ENCODE measurements at regions not wholly inside any gene's neighbourhood (a gene's known extent, or its start where the extent isn't known, plus 50 kb on each side); places are given as distances from the start of the nearest gene placed in this dataset.
"Not testable (repeated sequence)": the region's sequence is repeated elsewhere in the genome, so short reads cannot be mapped to it uniquely, and the experiment has no call there.

GRCh38 chr14:21787242-21787641 lies 113.6 kb upstream of the OR4E1 start:
- not testable (repeated sequence) for DNase-seq (ENCODE audit: low read depth)

- DNase-seq (ENCODE audit: low read depth), result no peak
Observed at GRCh38 chr14:21781543-21781942, 107.9 kb upstream of the OR4E1 start.

GRCh38 chr14:21780429-21781084 lies 106.9 kb upstream of the OR4E1 start:
- no peak for DNase-seq (ENCODE audit: low read depth)

DNA sequence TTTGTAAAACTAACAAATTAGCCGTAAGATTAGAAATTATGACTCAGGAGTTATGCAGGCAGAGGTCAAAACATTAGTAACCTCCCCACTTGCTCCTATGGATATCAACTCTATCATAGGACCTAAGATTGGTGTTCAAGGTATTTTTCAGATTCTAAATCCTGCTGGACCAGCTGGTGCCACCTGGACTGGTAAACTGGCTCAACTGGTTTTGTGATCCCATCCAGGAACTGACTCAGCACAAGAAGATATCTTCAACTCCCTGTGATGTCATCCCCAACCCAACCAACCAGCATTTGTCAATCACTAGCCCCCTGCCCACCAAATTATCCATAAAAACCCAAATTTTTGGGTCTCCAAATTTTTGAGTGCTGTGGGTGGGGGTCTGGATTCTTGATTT lies 98.1 kb upstream of the OR4E1 start:
- no peak for DNase-seq (ENCODE audit: low read depth)

DNA sequence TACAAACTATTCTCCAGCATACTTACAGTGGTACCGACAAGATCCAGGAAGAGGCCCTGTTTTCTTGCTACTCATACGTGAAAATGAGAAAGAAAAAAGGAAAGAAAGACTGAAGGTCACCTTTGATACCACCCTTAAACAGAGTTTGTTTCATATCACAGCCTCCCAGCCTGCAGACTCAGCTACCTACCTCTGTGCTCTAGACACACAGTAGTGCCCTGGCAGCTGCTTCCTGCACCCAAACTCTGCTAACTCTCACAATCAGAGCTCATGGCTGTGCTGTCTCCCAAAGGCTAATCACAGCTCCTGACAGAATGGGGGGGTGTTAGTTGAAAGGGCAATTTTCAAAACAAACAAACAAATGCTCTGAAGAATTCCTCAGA lies 95.2 kb upstream of the OR4E1 start:
- DNase-seq (ENCODE audit: low read depth), result no peak

DNA sequence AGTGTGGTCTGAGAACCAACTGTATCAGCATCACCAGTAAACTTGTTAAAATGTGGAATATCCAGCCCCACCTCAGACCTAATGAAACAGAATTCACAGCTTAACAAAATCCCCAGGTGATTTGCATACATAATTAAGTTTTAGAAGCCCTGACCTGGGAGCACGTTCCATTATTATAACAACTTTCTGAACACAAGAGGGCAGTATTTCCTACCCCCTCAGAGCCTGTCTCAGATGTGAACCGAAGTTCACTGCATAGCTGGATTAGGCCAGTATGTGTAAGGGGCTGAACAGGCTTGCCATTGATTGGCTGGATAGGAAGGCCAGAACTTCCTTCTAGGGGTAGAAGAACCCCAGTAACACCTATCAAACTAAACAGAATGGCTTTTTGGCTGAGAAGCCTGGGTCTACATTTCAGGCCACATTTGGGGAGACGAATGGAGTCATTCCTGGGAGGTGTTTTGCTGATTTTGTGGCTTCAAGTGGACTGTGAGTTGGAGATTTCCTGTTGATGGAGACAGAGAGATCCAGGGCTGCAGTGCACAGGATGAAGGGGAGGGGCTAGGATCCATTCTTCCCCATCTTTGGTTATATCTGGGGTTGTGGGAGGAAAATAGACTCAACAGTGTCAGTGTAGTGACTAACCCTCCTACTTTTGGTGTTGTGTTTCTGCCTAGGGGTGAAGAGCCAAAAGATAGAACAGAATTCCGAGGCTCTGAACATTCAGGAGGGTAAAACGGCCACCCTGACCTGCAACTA lies 94.7 kb upstream of the OR4E1 start:
- peak; percentile 18 for DNase-seq (ENCODE audit: low read depth)

- not testable (repeated sequence) for DNase-seq (ENCODE audit: low read depth)
Observed at GRCh38 chr14:21760360-21760759, 86.7 kb upstream of the OR4E1 start.

GRCh38 chr14:21749306-21749868 lies 75.8 kb upstream of the OR4E1 start:
- DNase-seq (ENCODE audit: low read depth), result no peak

GRCh38 chr14:21748869-21749303 lies 75.3 kb upstream of the OR4E1 start:
- DNase-seq (ENCODE audit: low read depth), result peak; percentile 48

- DNase-seq (ENCODE audit: low read depth), result no peak
Observed at GRCh38 chr14:21735639-21736307, 62.2 kb upstream of the OR4E1 start.

DNA sequence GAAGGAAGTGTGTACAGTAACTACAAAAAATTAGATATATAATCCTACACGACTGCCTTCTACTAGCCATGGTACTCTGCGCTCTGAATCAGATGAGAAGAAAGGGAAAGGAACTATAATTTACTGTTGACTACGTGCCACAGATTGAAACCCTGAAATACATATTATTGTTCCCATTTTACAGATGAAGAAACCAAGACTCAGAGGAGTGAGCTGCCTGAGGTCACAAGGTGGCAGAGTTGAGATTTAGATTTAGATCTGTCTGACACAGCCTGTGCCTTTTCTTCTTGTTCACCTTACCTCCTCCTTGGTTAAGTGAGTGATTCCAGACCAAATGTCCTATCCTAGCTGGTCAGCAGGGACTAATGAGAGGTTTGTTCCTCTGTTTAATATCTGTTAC lies 61.6 kb upstream of the OR4E1 start:
- DNase-seq (ENCODE audit: low read depth), result no peak

GRCh38 chr14:21734457-21735074 lies 60.9 kb upstream of the OR4E1 start:
- peak; percentile 51 for DNase-seq (ENCODE audit: low read depth)

- DNase-seq (ENCODE audit: low read depth), result no peak
Observed at GRCh38 chr14:21729703-21730233, 56.1 kb upstream of the OR4E1 start.

DNA sequence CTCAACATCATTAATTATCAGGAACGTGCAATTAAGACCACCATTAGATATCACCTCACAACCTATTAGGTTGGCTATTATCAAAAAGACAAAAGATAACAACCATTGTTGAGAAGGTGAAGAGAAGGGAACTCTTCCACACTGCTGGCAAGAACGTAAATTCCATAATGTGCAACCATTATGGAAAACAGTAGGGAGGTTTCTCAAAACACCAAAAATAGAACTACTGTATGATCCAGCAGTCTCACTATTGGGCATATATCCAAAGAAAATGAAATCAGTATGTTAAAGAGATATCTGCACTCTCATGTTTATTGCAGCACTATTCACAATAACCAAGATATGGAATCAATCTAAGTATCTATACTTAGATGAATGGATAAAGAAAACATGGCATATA lies 51.6 kb upstream of the OR4E1 start:
- no peak for DNase-seq (ENCODE audit: low read depth)

GRCh38 chr14:21724090-21724973 lies 50.7 kb upstream of the OR4E1 start:
- no peak for DNase-seq (ENCODE audit: low read depth)

DNA sequence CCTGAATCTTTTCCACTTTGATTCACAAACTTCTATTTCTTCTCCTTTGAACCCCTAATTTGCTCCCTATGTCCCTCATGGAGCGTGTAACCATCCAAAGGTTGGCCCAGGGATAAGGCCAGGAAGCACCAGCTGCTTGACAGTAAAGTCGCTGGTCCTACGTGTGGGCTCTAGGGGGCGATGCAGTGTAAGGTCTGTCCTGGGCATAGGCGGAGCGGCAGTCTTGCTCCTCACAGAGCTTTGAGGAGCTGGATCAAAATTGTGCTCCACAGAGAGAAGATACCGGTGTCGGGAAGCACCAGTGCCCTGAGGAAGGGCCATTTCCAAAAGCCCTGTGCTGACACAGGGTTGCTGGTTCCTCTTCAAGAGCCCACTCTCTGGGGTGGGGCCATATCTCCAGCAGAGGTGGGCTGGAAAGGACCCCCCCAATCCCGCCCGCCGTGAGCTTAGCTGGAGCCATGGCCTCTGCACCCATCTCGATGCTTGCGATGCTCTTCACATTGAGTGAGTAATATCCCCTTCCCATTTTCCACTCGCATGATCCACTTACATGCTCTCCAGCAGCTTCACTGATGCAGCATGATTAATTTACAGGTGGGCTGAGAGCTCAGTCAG lies 49.9 kb upstream of the OR4E1 start:
- peak; percentile 11 for DNase-seq (ENCODE audit: low read depth)

All from myocyte (in vitro differentiated cells).